Mesenchymal stem cell (in vitro differentiated cells and primary cell): ENCODE measurements at regions not wholly inside any gene's neighbourhood (a gene's known extent, or its start where the extent isn't known, plus 50 kb on each side); places are given as distances from the start of the nearest gene placed in this dataset.

Experiments used
- DNase-seq: peaks from one replicate; pipeline ENCODE4 v3.0.0-alpha.2; 2013
- H2AFZ ChIP-seq: one replicate; pipeline ENCODE4 v1.6.1; 2013; ENCODE audit warnings: low read depth, mild to moderate bottlenecking, control low read depth, inconsistent platforms, low read length, moderate library complexity
- H2AK5ac ChIP-seq: 2 replicates; pipeline ENCODE4 v1.6.1; 2013; ENCODE audit warnings: low read length, moderate library complexity, mild to moderate bottlenecking, inconsistent platforms; ENCODE audit not compliant: severe bottlenecking
- H2BK120ac ChIP-seq: one replicate; pipeline ENCODE4 v1.6.1; 2013; ENCODE audit warnings: low read depth, mild to moderate bottlenecking, inconsistent platforms, low read length, moderate library complexity
- H2BK12ac ChIP-seq, 2 experiments: one replicate each; pipeline ENCODE4 v1.6.1; 2013; ENCODE audit warnings: inconsistent platforms in 2 of 2, low read length in 2 of 2, mild to moderate bottlenecking in 2 of 2, moderate library complexity in 2 of 2, control low read depth in 1 of 2
- H2BK15ac ChIP-seq: one replicate; pipeline ENCODE4 v1.6.1; 2013; ENCODE audit warnings: mild to moderate bottlenecking, low read depth, inconsistent platforms; ENCODE audit not compliant: poor library complexity, severe bottlenecking
- H2BK5ac ChIP-seq: 2 replicates; pipeline ENCODE4 v1.6.1; 2013; ENCODE audit warnings: low read depth, mild to moderate bottlenecking, low read length, control low read depth, inconsistent platforms; ENCODE audit not compliant: poor library complexity, severe bottlenecking
- H3K14ac ChIP-seq, 2 experiments: one replicate each; pipeline ENCODE4 v1.6.1; 2013; ENCODE audit warnings: inconsistent platforms in 2 of 2, low read length in 2 of 2, control low read depth in 1 of 2, mild to moderate bottlenecking in 1 of 2, moderate library complexity in 1 of 2
- H3K18ac ChIP-seq, 2 experiments: one replicate each; pipeline ENCODE4 v1.6.1; 2013; ENCODE audit warnings: inconsistent platforms in 2 of 2, low read length in 2 of 2, control low read depth in 1 of 2, low read depth in 1 of 2, mild to moderate bottlenecking in 1 of 2
- H3K23ac ChIP-seq, 2 experiments: one replicate each; pipeline ENCODE4 v1.6.1; 2013; ENCODE audit warnings: inconsistent platforms in 2 of 2, low read length in 2 of 2, mild to moderate bottlenecking in 2 of 2, moderate library complexity in 2 of 2, control low read depth in 1 of 2
- H3K27ac ChIP-seq: 2 replicates; pipeline ENCODE4 v1.5.1; 2013; ENCODE audit warnings: mild to moderate bottlenecking, moderate library complexity, low read length, control low read depth, inconsistent platforms; ENCODE audit not compliant: poor library complexity, severe bottlenecking
- H3K27me3 ChIP-seq, 2 experiments: 2 replicates each; pipeline versions ENCODE4 v1.6.1 to v1.7.0; 2013; ENCODE audit warnings: low read length in 2 of 2, mild to moderate bottlenecking in 2 of 2, moderate library complexity in 2 of 2, control low read depth in 1 of 2, inconsistent platforms in 1 of 2; ENCODE audit not compliant: control insufficient read depth in 1 of 2, insufficient read depth in 1 of 2
- H3K36me3 ChIP-seq, 2 experiments: 2 replicates each; pipeline versions ENCODE4 v1.6.1 to v1.7.0; 2013; ENCODE audit warnings: low read length in 2 of 2, control low read depth in 1 of 2, inconsistent platforms in 1 of 2, low read depth in 1 of 2, mild to moderate bottlenecking in 1 of 2; ENCODE audit not compliant: insufficient read depth in 2 of 2, control insufficient read depth in 1 of 2
- H3K4ac ChIP-seq, 2 experiments: one replicate each; pipeline ENCODE4 v1.6.1; 2013; ENCODE audit warnings: inconsistent platforms in 2 of 2, low read length in 2 of 2, mild to moderate bottlenecking in 2 of 2, moderate library complexity in 2 of 2, control low read depth in 1 of 2, low read depth in 1 of 2
- H3K4me1 ChIP-seq: 2 replicates; pipeline ENCODE4 v1.6.1; 2013; ENCODE audit warnings: low read depth, low read length, control low read depth; ENCODE audit not compliant: control insufficient read depth, insufficient read depth
- H3K4me2 ChIP-seq: 2 replicates; pipeline ENCODE4 v1.6.1; 2013; ENCODE audit warnings: low read length, mild to moderate bottlenecking, inconsistent platforms; ENCODE audit not compliant: poor library complexity, severe bottlenecking
- H3K4me3 ChIP-seq, 2 experiments: 2 replicates each; pipeline versions ENCODE4 v1.5.1 to v1.7.0; 2013; ENCODE audit warnings: low read length in 2 of 2, mild to moderate bottlenecking in 2 of 2, control low read depth in 1 of 2, low read depth in 1 of 2; ENCODE audit not compliant: insufficient read depth in 1 of 2
- H3K79me1 ChIP-seq: replicated peaks from 2 replicates; pipeline ENCODE4 v1.6.1; 2013; ENCODE audit warnings: mild to moderate bottlenecking, control low read depth, low read length, inconsistent platforms; ENCODE audit not compliant: poor library complexity, severe bottlenecking
- H3K9ac ChIP-seq: 2 replicates; pipeline ENCODE4 v1.7.0; 2013; ENCODE audit warnings: mild to moderate bottlenecking, low read length, moderate library complexity
- H3K9me3 ChIP-seq: 2 replicates; pipeline ENCODE4 v1.7.0; 2013; ENCODE audit warnings: mild to moderate bottlenecking, low read length; ENCODE audit not compliant: control insufficient read depth
- H4K8ac ChIP-seq: one replicate; pipeline ENCODE4 v1.6.1; 2013; ENCODE audit warnings: inconsistent platforms, mild to moderate bottlenecking, low read length, moderate library complexity
- H4K91ac ChIP-seq: one replicate; pipeline ENCODE4 v1.6.1; 2013; ENCODE audit warnings: mild to moderate bottlenecking, low read length, inconsistent platforms
- WGBS: methylation state at CpG from one replicate; pipeline ENCODE4 v1.1.7; 2013; ENCODE audit warnings: mixed read lengths; 5-methylcytosine and 5-hydroxymethylcytosine counted together

GRCh38 chr5:89480406-89481007 lies 597.5 kb upstream of the MEF2C start:
- WGBS = 87% methylated on average over 1 of the region's 1 CpG
- H3K4me2 ChIP-seq = no peak overlapping the region

DNA sequence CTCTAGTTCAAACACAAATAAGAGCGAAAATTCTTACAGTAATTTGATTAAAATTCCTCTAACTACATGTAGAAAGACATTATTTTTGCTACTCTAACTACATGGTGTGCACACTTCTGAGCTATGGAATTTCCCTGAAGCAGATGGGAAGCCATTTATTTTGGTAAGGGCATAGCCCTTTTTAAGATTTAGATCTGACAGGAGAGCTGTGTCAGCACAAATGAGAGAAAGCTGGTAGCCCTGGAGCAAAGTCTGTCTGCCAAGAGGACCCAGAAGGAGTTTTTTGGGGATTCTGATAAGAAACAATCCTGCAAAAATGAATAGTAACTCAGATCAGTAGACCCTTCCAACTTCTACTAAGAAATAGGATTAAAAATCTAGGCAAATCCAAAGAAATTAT lies 595.9 kb upstream of the MEF2C start:
- Histone ChIP-seq H3K36me3 (no peaks in the 10 kb centered on the region), H2BK120ac (no peak overlapping the region), H3K79me1 (no peaks in the 10 kb centered on the region), H2BK15ac (no peak overlapping the region), H3K27me3 (no peaks in the 10 kb centered on the region), H4K91ac (no peak overlapping the region), H3K4me3 (no peak overlapping the region), H3K4me2 (no peak overlapping the region), H2AK5ac (no peak overlapping the region), H3K4ac (no peak overlapping the region), H2BK5ac (no peak overlapping the region), H3K18ac (no peak overlapping the region), H3K27ac (no peak overlapping the region), H3K14ac (no peak overlapping the region), H3K9ac (no peak overlapping the region), H2AFZ (no peak overlapping the region), H2BK12ac (no peak overlapping the region), H3K9me3 (no peaks in the 10 kb centered on the region), H3K4me1 (no peaks in the 10 kb centered on the region), H3K23ac (no peak overlapping the region), H4K8ac (no peak overlapping the region)
- DNase-seq = no peak
- no CpG with 5 or more reads among the region's 1 CpG for WGBS

More at GRCh38 chr5:89480406-89481007, 597.5 kb upstream of the MEF2C start:
- H3K18ac ChIP-seq = no peak overlapping the region
- H3K27me3 ChIP-seq = no peaks in the 10 kb centered on the region
- no peak overlapping the region for H2AK5ac ChIP-seq
- H2BK120ac ChIP-seq = no peak overlapping the region
- no peaks in the 10 kb centered on the region for H3K4me1 ChIP-seq
- H2BK15ac ChIP-seq = no peak overlapping the region
- no peak overlapping the region for H4K8ac ChIP-seq
- no peak for DNase-seq
- no peaks in the 10 kb centered on the region for H3K9me3 ChIP-seq
- H2BK5ac ChIP-seq = no peak overlapping the region
- no peak overlapping the region for H2BK12ac ChIP-seq
- H3K79me1 ChIP-seq = no peaks in the 10 kb centered on the region
- H3K4ac ChIP-seq = no peak overlapping the region
- no peak overlapping the region for H3K14ac ChIP-seq
- no peak overlapping the region for H3K27ac ChIP-seq
- H3K9ac ChIP-seq = no peak overlapping the region
- H4K91ac ChIP-seq = no peak overlapping the region
- H3K4me3 ChIP-seq = no peak overlapping the region
- no peak overlapping the region for H3K23ac ChIP-seq
- H2AFZ ChIP-seq = no peak overlapping the region
- no peaks in the 10 kb centered on the region for H3K36me3 ChIP-seq

DNA sequence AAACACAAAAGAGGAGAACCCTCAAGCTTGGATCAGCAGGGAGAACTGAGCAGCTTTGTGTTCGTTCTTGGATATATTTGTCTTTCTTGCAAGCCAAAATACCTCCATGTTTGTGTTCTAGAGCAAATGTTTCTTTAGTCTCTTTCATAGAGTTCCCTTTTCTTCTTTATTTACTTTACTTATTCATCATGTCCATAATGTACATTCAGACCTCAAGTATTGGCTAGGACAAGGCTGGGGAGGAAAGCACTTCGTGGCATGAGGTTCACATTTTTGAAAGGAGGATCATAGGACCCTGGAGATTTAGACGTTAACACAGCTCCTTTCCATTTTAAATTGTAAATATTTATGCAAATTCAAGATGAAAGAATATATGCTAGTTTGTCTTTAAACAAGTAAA lies 590.2 kb upstream of the MEF2C start:
- H2BK15ac ChIP-seq = no peak overlapping the region
- no peak overlapping the region for H3K4ac ChIP-seq
- H3K27me3 ChIP-seq = no peaks in the 10 kb centered on the region
- H3K23ac ChIP-seq = no peak overlapping the region
- no peak overlapping the region for H4K8ac ChIP-seq
- no peak overlapping the region for H3K9ac ChIP-seq
- H2BK5ac ChIP-seq = no peak overlapping the region
- no peaks in the 10 kb centered on the region for H3K9me3 ChIP-seq
- H3K18ac ChIP-seq = no peak overlapping the region
- WGBS = no CpG with 5 or more reads among the region's 3 CpGs
- no peak overlapping the region for H3K27ac ChIP-seq
- DNase-seq = peak; percentile 11
- no peak overlapping the region for H2AFZ ChIP-seq
- H2BK120ac ChIP-seq = no peak overlapping the region
- H3K36me3 ChIP-seq = no peaks in the 10 kb centered on the region
- no peak overlapping the region for H4K91ac ChIP-seq
- H3K4me1 ChIP-seq = no peaks in the 10 kb centered on the region
- H3K4me3 ChIP-seq = no peak overlapping the region
- H2BK12ac ChIP-seq = no peak overlapping the region
- no peak overlapping the region for H3K14ac ChIP-seq
- H3K4me2 ChIP-seq = no peak overlapping the region
- no peaks in the 10 kb centered on the region for H3K79me1 ChIP-seq
- no peak overlapping the region for H2AK5ac ChIP-seq

DNA sequence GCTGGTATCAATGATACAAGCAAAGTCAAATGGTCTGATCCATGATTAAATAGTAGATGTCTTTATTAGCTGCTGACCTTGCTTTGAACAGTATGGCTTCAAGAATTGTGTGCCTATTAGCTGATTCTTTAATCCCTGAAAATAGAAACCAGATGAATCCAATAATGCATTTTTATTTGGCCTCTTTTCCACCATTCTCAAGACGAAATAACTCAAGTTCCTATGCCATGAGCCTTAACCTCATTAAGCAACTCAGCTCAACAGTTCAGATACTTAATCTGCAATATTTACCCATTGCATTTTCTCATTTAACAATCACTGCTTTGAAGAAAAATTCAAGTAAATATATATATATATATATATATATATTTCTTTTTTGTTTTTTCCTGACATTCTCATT lies 588.6 kb upstream of the MEF2C start:
- Histone ChIP-seq H3K27ac (no peak overlapping the region), H3K18ac (no peak overlapping the region), H3K9me3 (no peaks in the 10 kb centered on the region), H3K4me2 (no peak overlapping the region), H4K8ac (no peak overlapping the region), H3K9ac (no peak overlapping the region), H2BK120ac (no peak overlapping the region), H3K36me3 (no peaks in the 10 kb centered on the region), H2BK5ac (no peak overlapping the region), H4K91ac (no peak overlapping the region), H3K4me3 (no peak overlapping the region), H2BK12ac (no peak overlapping the region), H3K14ac (no peak overlapping the region), H2AFZ (no peak overlapping the region), H2AK5ac (no peak overlapping the region), H3K23ac (no peak overlapping the region), H3K27me3 (no peaks in the 10 kb centered on the region), H2BK15ac (no peak overlapping the region), H3K4me1 (no peaks in the 10 kb centered on the region), H3K79me1 (no peaks in the 10 kb centered on the region), H3K4ac (no peak overlapping the region)
- WGBS = 91% methylated on average over 1 of the region's 1 CpG
- no peak for DNase-seq
